MM.1S (cell line): ENCODE measurements at regions not wholly inside any gene's neighbourhood (a gene's known extent, or its start where the extent isn't known, plus 50 kb on each side); places are given as distances from the start of the nearest gene placed in this dataset.

Experiments used
- CTCF ChIP-seq: fragments of 300-600 bp; sonication (generic); IDR thresholded peaks from 2 replicates; pipeline ENCODE4 v1.5.1; 2016; ENCODE audit warnings: antibody characterized with exemption, low read length, mixed read lengths
- EZH2 ChIP-seq: fragments of 300-600 bp; sonication (generic); optimal IDR thresholded peaks from 2 replicates; pipeline ENCODE3; 2017; ENCODE audit warnings: low read depth, mild to moderate bottlenecking, antibody characterized with exemption, low read length, mixed read lengths

GRCh38 chr3:181568693-181569092, 143.0 kb upstream of the SOX2 start:
- TF ChIP-seq CTCF = no peak
- TF ChIP-seq EZH2 = no peak
